ENCODE measurements at regions not wholly inside any gene's neighbourhood (a gene's known extent, or its start where the extent isn't known, plus 50 kb on each side); places are given as distances from the start of the nearest gene placed in this dataset.

- no peak for DNase-seq (ENCODE audit: extremely low read depth in 1 of 11, low read depth in 9 of 11, low spot score in 4 of 11)
These were observed 147.9 kb downstream of the CYLD start for GRCh38 chr16:50889746-50890145.

DNA sequence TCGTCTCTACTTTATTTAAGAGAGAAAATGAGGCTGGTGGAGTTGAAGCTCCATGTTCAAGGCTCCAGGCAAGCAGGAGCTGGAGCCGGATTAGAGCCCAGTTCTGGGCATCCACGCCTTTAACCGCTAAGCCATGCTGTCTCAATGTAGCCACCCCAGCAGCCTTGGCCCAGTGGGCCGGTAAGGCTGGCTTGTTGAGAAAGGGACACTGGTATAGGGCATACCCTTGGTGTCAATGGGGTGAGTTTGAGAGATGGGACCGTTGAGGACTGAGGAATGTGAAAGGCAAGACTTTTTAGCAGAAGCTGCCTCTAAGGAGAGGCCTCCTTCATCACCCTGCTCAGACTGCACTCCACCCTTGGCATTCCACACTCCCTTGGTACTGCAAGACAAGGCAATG is 147.4 kb downstream of the CYLD start:
- DNase-seq (ENCODE audit: extremely low read depth in 1 of 11, low read depth in 9 of 11, low spot score in 4 of 11): no peak

DNA sequence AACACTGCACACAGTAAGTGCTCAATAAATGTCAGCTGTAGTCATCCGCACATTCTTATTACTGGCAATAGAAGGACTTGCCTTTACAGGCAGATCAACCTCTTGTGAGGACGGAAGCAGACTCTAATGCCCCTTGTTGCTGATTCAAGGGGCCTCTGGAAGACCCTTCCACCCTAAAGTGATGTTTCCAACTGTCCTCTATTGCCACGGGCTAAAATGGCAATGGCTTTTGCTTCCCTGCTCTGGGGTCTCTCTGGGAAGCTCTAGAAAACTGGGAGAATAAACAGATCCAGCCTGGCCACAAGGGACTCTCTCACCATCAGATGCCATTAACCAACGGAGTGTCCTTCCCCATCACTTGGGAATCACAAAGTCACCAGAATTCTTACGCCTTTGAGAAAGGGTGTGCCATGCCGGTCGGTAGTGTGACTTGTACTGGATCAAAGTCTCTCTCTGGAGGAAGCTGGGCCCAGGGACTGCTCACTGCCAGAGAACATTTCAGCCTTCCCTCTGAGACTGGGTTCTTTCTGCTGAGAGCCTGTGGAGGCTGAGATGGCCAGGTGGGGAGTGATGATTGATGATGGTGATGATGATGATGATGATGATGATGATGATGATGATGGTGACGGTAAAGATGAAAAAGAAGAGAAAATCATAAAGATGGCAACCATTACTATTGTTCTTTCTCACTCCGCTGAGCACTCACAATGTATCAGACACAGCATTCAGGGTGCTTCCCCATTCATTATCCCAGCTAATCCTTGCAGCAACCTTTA is 146.8 kb downstream of the CYLD start:
- DNase-seq (ENCODE audit: extremely low read depth in 1 of 11, low read depth in 9 of 11, low spot score in 4 of 11): no peak

DNA sequence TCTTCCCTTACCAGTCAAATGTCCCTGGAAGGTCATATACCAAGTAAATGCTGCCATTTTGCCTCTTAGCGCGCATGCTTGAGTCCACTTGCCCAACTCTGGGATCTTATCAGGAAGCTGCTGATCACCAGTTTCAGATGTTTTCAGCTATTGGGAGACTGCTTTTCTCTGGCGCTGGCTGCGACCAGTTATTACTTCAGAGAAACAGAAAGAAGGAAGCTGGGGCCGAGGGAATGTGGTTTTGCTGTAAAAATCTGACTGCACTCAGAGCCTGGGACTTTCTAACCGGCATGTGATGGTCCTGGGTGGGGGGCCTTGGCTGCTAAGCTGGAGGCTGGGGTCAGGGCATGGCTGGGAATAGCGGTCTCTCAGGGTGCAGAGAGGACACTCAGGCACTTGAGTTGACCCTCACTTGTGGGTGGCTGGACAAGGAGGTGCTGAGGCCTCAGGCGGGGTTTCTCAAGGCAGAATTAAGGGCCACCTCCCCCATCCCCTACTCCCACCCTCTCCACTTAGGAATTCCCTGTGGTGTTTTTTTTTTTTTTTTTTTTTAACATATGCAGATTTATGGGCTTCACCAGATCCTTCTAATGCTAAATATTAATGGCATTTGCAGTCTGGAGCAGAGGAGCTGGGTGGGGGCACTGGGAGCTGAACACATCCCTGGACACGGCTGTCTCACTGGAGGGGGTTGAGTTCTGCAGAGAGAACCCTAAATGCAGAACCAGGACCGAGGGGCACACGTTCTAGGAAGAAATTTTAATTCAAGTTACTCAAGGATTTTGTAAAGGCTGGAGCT is 145.8 kb downstream of the CYLD start:
- no peak for DNase-seq (ENCODE audit: extremely low read depth in 1 of 11, low read depth in 9 of 11, low spot score in 4 of 11)

DNA sequence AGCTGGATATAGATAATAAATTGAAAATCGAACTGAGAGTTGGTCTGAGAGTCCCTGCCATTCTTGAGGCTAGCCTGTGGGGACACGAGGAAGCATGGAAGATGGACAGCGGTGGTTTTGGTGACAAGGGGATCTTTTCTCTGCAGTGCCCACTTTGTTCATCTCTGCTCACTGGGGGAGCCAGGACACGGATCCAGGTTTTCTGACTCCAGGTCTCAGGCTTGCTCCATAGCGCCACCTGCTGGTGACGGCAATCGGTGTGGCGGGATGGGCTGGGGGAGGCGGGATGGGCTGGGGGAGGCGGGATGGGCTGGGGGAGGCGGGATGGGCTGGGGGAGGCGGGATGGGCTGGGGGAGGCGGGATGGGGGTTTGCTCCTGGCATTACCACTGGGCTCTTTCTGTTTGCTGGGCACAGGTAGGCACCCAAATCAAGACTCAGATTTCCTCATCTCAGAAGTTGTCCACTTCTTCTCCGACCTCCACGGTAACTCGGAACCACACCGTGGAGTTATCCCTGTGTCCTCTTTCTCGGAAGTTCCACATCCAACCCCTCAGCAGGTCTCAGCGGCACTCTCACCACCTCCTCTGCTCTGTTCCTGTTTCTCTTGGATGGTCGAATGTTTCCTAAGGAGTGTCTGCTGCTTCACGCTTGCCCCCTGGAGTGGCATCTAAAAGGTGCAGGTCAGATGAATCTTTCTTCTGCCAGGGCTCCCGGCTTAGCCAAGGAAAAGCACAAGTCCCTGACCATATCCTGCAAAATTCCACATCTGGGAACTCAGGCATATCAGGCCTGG is 142.4 kb downstream of the CYLD start:
- DNase-seq (ENCODE audit: extremely low read depth in 1 of 11, low read depth in 9 of 11, low spot score in 4 of 11): no peak

DNA sequence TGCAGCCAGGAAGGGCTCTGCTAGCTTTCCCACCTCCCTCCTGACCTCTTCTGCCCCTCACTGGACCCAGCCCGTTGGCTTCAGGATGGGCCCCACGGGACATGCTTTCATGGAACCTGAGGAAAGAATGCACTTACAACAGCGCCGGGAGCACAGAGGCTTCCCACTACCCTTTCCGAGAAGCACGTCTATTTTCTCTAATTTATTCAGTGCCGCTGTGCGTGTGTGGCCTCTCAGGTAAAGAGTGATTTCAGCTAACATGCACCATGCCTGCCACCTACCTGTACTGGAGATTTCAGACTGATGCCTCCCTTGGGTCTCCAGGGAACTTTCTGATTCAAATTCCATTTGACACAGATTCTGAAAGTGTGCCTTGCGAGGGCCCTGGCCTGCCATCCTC is 140.1 kb downstream of the CYLD start:
- no peak for DNase-seq (ENCODE audit: extremely low read depth in 1 of 11, low read depth in 9 of 11, low spot score in 4 of 11)

- no peak for DNase-seq (ENCODE audit: extremely low read depth in 1 of 11, low read depth in 9 of 11, low spot score in 4 of 11)
These were observed 139.5 kb downstream of the CYLD start for GRCh38 chr16:50881331-50881830.

- no peak for DNase-seq (ENCODE audit: extremely low read depth in 1 of 11, low read depth in 9 of 11, low spot score in 4 of 11)
These were observed 139.0 kb downstream of the CYLD start for GRCh38 chr16:50880926-50881325.

- DNase-seq (ENCODE audit: extremely low read depth in 1 of 11, low read depth in 9 of 11, low spot score in 4 of 11): peak in 6 of 11 donors; percentile 9 to 28 (median 16)
These were observed 138.2 kb downstream of the CYLD start for GRCh38 chr16:50879873-50880695.

DNA sequence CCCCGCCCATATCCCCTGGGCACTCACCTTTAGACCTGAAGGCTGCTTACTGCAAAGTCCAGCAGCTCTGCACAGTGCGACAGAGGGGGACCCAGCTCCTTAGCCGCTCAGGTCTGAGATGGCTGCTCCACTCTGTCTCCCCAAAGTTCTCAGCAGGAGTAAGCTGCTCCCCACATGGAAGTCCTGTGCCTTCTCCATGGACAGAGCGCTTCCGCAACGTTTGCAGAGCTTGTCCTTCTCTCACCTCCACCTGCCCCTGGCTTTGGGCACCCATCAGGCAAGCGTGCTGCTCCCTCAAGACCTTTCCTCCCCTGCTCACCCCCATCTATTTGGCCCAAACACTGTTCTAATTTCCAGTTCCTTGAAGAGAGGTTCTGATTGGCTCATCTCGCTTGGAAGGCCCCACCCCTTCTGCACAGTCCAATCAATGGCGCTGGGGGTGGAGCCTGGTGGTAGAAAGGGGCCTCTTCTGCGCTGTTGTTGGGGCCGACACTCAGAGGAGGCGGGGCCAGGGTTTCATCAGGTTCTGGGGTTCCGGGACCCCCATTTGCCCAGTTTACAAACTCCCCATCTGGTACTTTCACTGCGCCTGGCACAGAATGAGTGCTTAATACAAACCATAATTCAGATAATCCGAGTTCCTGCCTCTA is 137.2 kb downstream of the CYLD start:
- DNase-seq (ENCODE audit: extremely low read depth in 1 of 11, low read depth in 9 of 11, low spot score in 4 of 11): no peak

GRCh38 chr16:50878536-50878935 is 136.7 kb downstream of the CYLD start:
- no peak for DNase-seq (ENCODE audit: extremely low read depth in 1 of 11, low read depth in 9 of 11, low spot score in 4 of 11)

DNA sequence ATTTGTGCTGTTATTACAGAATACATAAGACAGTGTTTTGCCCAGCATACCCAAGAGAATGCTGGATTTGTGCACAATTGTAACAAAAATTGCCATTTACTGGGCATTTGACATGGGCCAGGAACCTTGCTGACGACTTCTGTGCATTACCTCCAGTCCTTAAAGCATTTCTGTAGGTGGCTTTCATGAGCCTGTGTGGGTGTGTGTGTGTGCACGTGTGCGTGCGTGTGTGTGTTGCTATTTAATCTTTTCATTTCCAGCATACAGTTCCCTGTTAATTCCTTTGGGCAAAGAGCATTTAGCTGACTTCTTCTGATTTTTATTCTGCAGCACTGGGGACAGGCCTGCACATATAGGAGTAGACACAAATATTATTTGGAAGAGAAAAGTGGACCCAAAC is 134.4 kb downstream of the CYLD start:
- DNase-seq (ENCODE audit: extremely low read depth in 1 of 11, low read depth in 9 of 11, low spot score in 4 of 11): no peak

DNA sequence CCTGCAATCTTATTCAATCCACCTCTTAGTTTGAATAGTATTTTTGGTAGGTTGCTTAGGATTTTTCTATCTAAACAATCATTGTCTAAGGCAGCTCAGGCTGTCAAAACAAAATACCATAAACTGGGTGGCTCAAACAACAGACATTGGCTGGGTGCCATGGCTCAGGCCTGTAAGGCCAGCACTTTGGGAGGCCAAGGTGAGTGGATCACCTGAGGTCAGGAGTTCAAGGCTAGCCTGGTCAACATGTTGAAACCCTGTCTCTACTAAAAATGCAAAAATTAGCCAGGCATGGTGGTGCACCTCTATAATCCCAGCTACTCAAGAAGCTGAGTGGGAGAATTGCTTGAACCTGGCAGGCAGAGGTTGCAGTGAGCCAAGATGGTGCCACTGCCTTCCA is 126.7 kb downstream of the CYLD start:
- no peak for DNase-seq (ENCODE audit: extremely low read depth in 1 of 11, low read depth in 9 of 11, low spot score in 4 of 11)

DNA sequence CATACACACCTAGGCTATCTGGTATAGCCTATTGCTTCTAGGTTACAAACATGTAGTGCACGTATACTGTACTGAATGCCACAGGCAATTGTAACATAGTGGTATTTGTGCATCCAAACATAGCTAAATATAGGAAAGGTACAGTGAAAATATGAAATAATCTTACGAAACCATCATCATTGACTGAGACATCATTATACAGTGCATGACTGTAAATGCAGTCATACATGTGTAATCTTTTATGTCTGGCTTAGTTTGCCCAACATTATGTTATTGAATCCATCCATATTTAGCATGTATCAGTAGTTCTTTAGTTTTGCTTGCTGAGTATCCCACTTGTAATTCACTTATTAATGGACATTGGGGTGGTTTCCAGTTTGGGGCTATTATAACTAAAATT is 124.9 kb downstream of the CYLD start:
- DNase-seq (ENCODE audit: extremely low read depth in 1 of 11, low read depth in 9 of 11, low spot score in 4 of 11): no peak

DNA sequence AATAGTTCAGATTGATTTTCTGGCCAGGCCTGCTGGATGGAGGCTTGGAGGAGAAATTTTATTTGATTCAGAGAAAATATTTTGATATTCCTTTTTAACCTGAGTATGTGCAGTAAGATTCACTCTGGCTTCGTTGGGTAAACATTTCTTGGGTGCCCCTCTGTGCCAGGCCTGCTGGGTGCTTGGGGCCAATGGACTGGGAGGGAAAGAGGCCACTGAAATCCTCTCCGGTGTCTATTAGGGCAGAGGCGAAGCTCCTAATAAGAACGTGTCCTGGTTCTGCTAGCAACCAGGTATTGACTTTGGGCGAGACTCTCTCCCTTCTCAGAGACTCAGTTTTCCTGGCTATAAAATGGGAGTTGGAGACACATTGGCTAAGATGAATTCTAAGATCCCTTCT is 122.5 kb downstream of the CYLD start:
- DNase-seq (ENCODE audit: extremely low read depth in 1 of 11, low read depth in 9 of 11, low spot score in 4 of 11): no peak

DNA sequence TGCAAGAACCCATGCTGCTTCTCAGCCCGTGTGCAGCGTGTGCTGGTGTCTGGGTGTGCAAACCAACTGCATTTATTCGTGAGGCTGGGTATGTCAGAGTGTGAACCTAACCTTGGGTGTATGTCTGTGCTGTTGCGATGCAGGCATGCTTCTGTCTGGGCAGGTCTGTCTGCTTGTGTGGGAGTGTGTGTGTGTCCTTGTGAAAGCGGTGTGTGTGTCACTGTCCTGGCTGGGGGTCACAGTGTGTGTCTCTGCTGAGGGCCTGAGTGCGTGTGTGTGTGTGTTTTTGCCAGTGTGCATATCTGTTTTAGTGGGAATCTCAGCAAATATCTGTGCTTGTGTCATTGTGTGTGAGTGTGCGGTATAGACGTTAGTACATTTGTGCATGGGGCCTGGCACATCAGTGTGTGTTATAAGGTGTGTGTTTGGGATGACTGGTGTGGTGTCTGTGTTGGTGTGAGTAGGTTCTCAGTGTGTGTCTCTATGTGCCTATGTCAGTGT is 121.8 kb downstream of the CYLD start:
- DNase-seq (ENCODE audit: extremely low read depth in 1 of 11, low read depth in 9 of 11, low spot score in 4 of 11): no peak

DNA sequence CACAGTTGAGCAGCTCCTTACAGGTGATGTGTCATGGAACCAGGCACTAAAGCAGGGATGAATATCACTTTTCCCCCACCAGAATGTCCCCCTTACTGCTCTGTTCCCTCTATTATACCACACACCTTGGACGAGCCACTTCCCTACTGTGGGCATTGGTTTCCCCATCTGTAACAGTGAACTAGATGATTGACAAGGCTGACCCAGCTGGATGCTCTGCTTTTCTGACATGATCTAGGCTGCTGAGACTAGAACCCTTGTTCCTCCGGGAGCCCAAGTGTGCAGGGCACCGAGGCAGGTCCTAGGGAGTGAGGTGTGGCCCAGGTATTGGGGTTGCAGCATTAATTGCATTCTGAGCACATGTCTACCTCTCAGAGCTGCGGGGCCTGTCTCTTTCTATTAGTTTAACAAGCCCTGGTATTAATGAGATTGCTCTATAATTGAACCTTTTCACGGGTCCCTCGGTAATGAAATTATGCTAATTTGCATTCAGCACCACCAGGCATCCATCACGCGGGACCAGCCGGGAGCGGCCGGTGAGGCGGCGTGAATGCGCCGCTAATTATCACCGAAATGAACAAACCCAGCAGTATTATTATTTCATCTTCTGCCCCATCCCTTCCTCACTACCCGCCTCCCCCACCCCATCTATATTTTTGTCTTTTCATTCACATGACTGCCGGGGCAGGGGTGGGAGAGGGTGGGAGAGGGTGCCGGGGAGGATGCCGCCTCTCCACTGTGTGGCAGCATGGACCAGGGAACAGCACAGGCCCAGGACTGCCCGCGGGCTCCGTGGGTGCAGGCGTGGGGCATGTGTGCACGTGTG is 121.1 kb downstream of the CYLD start:
- no peak for DNase-seq (ENCODE audit: extremely low read depth in 1 of 11, low read depth in 9 of 11, low spot score in 4 of 11)

All from renal cortex interstitium (tissue), 11 donors.